CD14-positive monocyte (primary cell): ENCODE measurements at regions not wholly inside any gene's neighbourhood (a gene's known extent, or its start where the extent isn't known, plus 50 kb on each side); places are given as distances from the start of the nearest gene placed in this dataset.
"Not testable (repeated sequence)": the region's sequence is repeated elsewhere in the genome, so short reads cannot be mapped to it uniquely, and the experiment has no call there.

Source experiments
- DNase-seq, 3 donors: peaks; one replicate each; pipeline ENCODE4 v3.0.0-alpha.2; 2011 to 2022
- H2AFZ ChIP-seq: 2 replicates; pipeline ENCODE4 v1.6.0; 2012; ENCODE audit warnings: mild to moderate bottlenecking, low read depth, low read length, inconsistent platforms; ENCODE audit not compliant: insufficient read depth, poor library complexity, severe bottlenecking
- H3K27ac ChIP-seq, 2 donors: 1 replicate in 1 of 2; 2 replicates in 1 of 2; pipeline ENCODE4 v1.5.1; 2012 to 2013; ENCODE audit warnings: low read length in 2 of 2, control low read depth in 1 of 2, inconsistent platforms in 1 of 2, low read depth in 1 of 2, mild to moderate bottlenecking in 1 of 2
- H3K27me3 ChIP-seq, 2 donors: one replicate each; pipeline versions ENCODE4 v1.6.0 to v1.6.1; 2011 to 2013; ENCODE audit warnings: low read length in 2 of 2; ENCODE audit not compliant: control insufficient read depth in 2 of 2, insufficient read depth in 2 of 2
- H3K36me3 ChIP-seq, 2 donors: replicated peaks in 1 of 2; 1 replicate in 1 of 2; 2 replicates in 1 of 2; pipeline versions ENCODE4 v1.5.1 to v1.6.1; 2012 to 2013; ENCODE audit warnings: low read length in 2 of 2, control low read depth in 1 of 2, inconsistent platforms in 1 of 2, mild to moderate bottlenecking in 1 of 2; ENCODE audit not compliant: insufficient read depth in 2 of 2, control insufficient read depth in 1 of 2
- H3K4me1 ChIP-seq, 2 donors: 1 replicate in 1 of 2; 2 replicates in 1 of 2; pipeline versions ENCODE4 v1.5.1 to v1.6.1; 2012 to 2013; ENCODE audit warnings: low read length in 2 of 2, control low read depth in 1 of 2, inconsistent platforms in 1 of 2, mild to moderate bottlenecking in 1 of 2, moderate library complexity in 1 of 2; ENCODE audit not compliant: insufficient read depth in 2 of 2, control insufficient read depth in 1 of 2
- H3K4me2 ChIP-seq: replicated peaks from 2 replicates; pipeline ENCODE3; 2012; ENCODE audit warnings: low read length, moderate library complexity, mild to moderate bottlenecking; ENCODE audit not compliant: poor library complexity, severe bottlenecking; ENCODE audit errors: extremely low read depth
- H3K4me3 ChIP-seq, 3 experiments: fragments of 200-600 bp in 1 of 3; sonication (generic) in 1 of 3; replicated peaks in 1 of 3; 1 replicate in 2 of 3; 2 replicates in 1 of 3; pipeline ENCODE4 v1.5.1; 2011 to 2013; ENCODE audit warnings: low read length in 3 of 3, mild to moderate bottlenecking in 3 of 3, control low read depth in 2 of 3, low read depth in 2 of 3, inconsistent platforms in 1 of 3, moderate library complexity in 1 of 3
- H3K79me2 ChIP-seq: 2 replicates; pipeline ENCODE4 v1.6.0; 2012; ENCODE audit warnings: mild to moderate bottlenecking, control low read depth, inconsistent platforms, low read length, moderate library complexity; ENCODE audit not compliant: insufficient read depth
- H3K9ac ChIP-seq: 2 replicates; pipeline ENCODE4 v1.6.0; 2017; ENCODE audit warnings: low read length, mild to moderate bottlenecking; ENCODE audit not compliant: insufficient read depth, poor library complexity, severe bottlenecking
- H3K9me3 ChIP-seq, 2 donors: replicated peaks in 1 of 2; 1 replicate in 1 of 2; 2 replicates in 1 of 2; pipeline versions ENCODE4 v1.5.1 to v1.6.1; 2012 to 2013; ENCODE audit warnings: low read length in 2 of 2, control low read depth in 1 of 2; ENCODE audit not compliant: control insufficient read depth in 1 of 2, insufficient read depth in 1 of 2
- H4K20me1 ChIP-seq: 2 replicates; pipeline ENCODE4 v1.6.0; 2012; ENCODE audit warnings: mild to moderate bottlenecking, low read length, control low read depth, moderate library complexity; ENCODE audit not compliant: insufficient read depth
- H3K27ac Mint-ChIP-seq, 7 donors: one replicate each; pipeline ENCODE4 v1.8.0; 2020; ENCODE audit warnings: mild to moderate bottlenecking in 7 of 7, mixed read lengths in 7 of 7, moderate library complexity in 6 of 7, inconsistent platforms in 2 of 7
- H3K27me3 Mint-ChIP-seq, 3 donors: one replicate each; pipeline ENCODE4 v1.8.0; 2021 to 2022; ENCODE audit warnings: low read depth in 3 of 3, mild to moderate bottlenecking in 3 of 3, mixed read lengths in 3 of 3, moderate library complexity in 3 of 3, inconsistent platforms in 1 of 3
- H3K36me3 Mint-ChIP-seq, 2 donors: one replicate each; pipeline ENCODE4 v1.8.0; 2020; ENCODE audit warnings: mixed read lengths in 2 of 2, inconsistent platforms in 1 of 2, mild to moderate bottlenecking in 1 of 2
- H3K4me1 Mint-ChIP-seq: one replicate; pipeline ENCODE4 v1.8.0; 2020; ENCODE audit warnings: mild to moderate bottlenecking, mixed read lengths
- H3K4me3 Mint-ChIP-seq, 2 donors: one replicate each; pipeline ENCODE4 v1.8.0; 2020; ENCODE audit warnings: mild to moderate bottlenecking in 2 of 2, mixed read lengths in 2 of 2, moderate library complexity in 1 of 2
- H3K9me3 Mint-ChIP-seq, 7 donors: one replicate each; pipeline ENCODE4 v1.8.0; 2020 to 2022; ENCODE audit warnings: mixed read lengths in 7 of 7, mild to moderate bottlenecking in 6 of 7, moderate library complexity in 6 of 7, inconsistent platforms in 2 of 7
- CTCF ChIP-seq: fragments of 200-600 bp; IDR thresholded peaks from one replicate; pipeline ENCODE4 v1.8.0; 2022; ENCODE audit warnings: antibody characterized with exemption, mild to moderate bottlenecking
- whole genome bisulfite sequencing: methylation state at CpG from one replicate; pipeline ENCODE4 v1.1.5; 2013; ENCODE audit warnings: missing lambda C conversion rate; ENCODE audit not compliant: insufficient coverage; 5-methylcytosine and 5-hydroxymethylcytosine counted together
- intact Hi-C, 2 donors: fragments of 100-400 bp; cut with micrococcal nuclease; formaldehyde crosslinking; loops; one replicate each; pipeline versions ENCODE4 v1.15.0 to v1.15.1; 2023

- intact Hi-C loops, result loop anchor here in 1 of 2 donors (5.0 to 10.0 kb wide), 3 partner anchors 39 to 104 kb away; no protein-coding TSS in a partner anchor
- Histone ChIP-seq H3K4me3 (peak overlapping the region in 1 of 3 experiments; percentile 53), H3K27me3 (no peaks in the 10 kb centered on the region), H3K4me2 (peak overlapping the region; percentile 52), H3K9me3 (peaks cover 0 to 17% of the 10 kb centered on the region in 2 donors), H3K27ac (peak overlapping the region; percentile 94 to 95), H2AFZ (no peak overlapping the region), H4K20me1 (no peaks in the 10 kb centered on the region), H3K36me3 (no peaks in the 10 kb centered on the region), H3K79me2 (no peaks in the 10 kb centered on the region), H3K9ac (no peak overlapping the region), H3K4me1 (peaks cover 71 to 73% of the 10 kb centered on the region in 2 donors)
- DNase-seq, result peak in 1 of 3 donors; percentile 32
- TF ChIP-seq CTCF, result no peak
- Mint-ChIP-seq H3K4me1 (peaks cover 69% of the 10 kb centered on the region), H3K27me3 (peaks cover 1 to 9% (median 4%) of the 10 kb centered on the region in 3 donors), H3K27ac (peak overlapping the region; percentile 93 to 99 (median 98)), H3K4me3 (peak overlapping the region in 1 of 2 donors; percentile 19), H3K9me3 (peaks cover 9 to 22% (median 19%) of the 10 kb centered on the region in 7 donors), H3K36me3 (peaks cover 7 to 9% of the 10 kb centered on the region in 2 donors)
- 48% methylated on average over 4 of the region's 7 CpGs for WGBS
Measured at GRCh38 chr20:1840817-1841553, 54.2 kb upstream of the SIRPA start.

- peak; percentile 72 to 82 (median 76) for DNase-seq
- H3K27me3 ChIP-seq, H3K27me3 Mint-ChIP-seq, H3K36me3 ChIP-seq, H3K36me3 Mint-ChIP-seq, H3K79me2 ChIP-seq, H4K20me1 ChIP-seq, H2AFZ ChIP-seq: not testable (repeated sequence)
- peak overlapping the region; percentile 50 for H3K9ac ChIP-seq
- peaks cover 63 to 67% of the 10 kb centered on the region in 2 donors for H3K4me1 ChIP-seq
- H3K4me3 ChIP-seq, result peak overlapping the region in 1 of 3 experiments; percentile 53
- peak overlapping the region; percentile 94 to 95 for H3K27ac ChIP-seq
- Mint-ChIP-seq H3K4me1 (peaks cover 65% of the 10 kb centered on the region), H3K9me3 (peaks cover 9 to 22% (median 19%) of the 10 kb centered on the region in 7 donors), H3K4me3 (peak overlapping the region; percentile 1 to 61), H3K27ac (peak overlapping the region; percentile 95 to 99 (median 98))
- 49% methylated on average over 10 of the region's 23 CpGs for WGBS
- intact Hi-C loops, result loop anchor here in 1 of 2 donors (5.0 to 10.0 kb wide), 3 partner anchors 37 to 105 kb away; no protein-coding TSS in a partner anchor
- peak overlapping the region; percentile 52 for H3K4me2 ChIP-seq
- H3K9me3 ChIP-seq, result peaks cover 0 to 17% of the 10 kb centered on the region in 2 donors
Measured at GRCh38 chr20:1839376-1840317, 55.6 kb upstream of the SIRPA start.
